ENCODE measurements at regions not wholly inside any gene's neighbourhood (a gene's known extent, or its start where the extent isn't known, plus 50 kb on each side); places are given as distances from the start of the nearest gene placed in this dataset.

GRCh38 chr2:195162194-195162593 is 494.8 kb upstream of the SLC39A10 start:
- WGBS (ENCODE audit: insufficient coverage) = 75% methylated on average over 1 of the region's 3 CpGs
- Histone ChIP-seq H3K4me3 (ENCODE audit: control extremely low read depth in 1 of 5, extremely low read depth in 1 of 5, insufficient read depth in 1 of 5, low read depth in 2 of 5, low read length in 4 of 5) (no peak overlapping the region), H3K9ac (ENCODE audit: low read length) (no peak overlapping the region), H3K79me2 (ENCODE audit: control insufficient read depth, insufficient read depth, low read length) (no peaks in the 10 kb centered on the region), H3K27me3 (replicated peaks in 1 of 4; ENCODE audit: control extremely low read depth in 1 of 4, control insufficient read depth in 3 of 4, insufficient read depth in 4 of 4, low read length in 3 of 4) (no peaks in the 10 kb centered on the region), H2AFZ (ENCODE audit: insufficient read depth, low read depth, low read length, poor library complexity, severe bottlenecking) (no peak overlapping the region), H3K27ac (ENCODE audit: low read length in 2 of 2) (no peak overlapping the region), H3K9me3 (ENCODE audit: control extremely low read depth in 1 of 3, control insufficient read depth in 2 of 3, insufficient read depth in 1 of 3, low read length in 2 of 3) (no peaks in the 10 kb centered on the region), H3K36me3 (replicated peaks in 1 of 2; ENCODE audit: control extremely low read depth in 1 of 2, control insufficient read depth in 1 of 2, extremely low read depth in 1 of 2, insufficient read depth in 2 of 2, low read length in 1 of 2) (no peaks in the 10 kb centered on the region), H3K4me2 (replicated peaks; ENCODE audit: low read depth, low read length, poor library complexity, severe bottlenecking) (no peak overlapping the region), H3K4me1 (ENCODE audit: control insufficient read depth in 2 of 2, insufficient read depth in 2 of 2, low read length in 2 of 2) (no peaks in the 10 kb centered on the region), H4K20me1 (ENCODE audit: control insufficient read depth, insufficient read depth, low read length, poor library complexity, severe bottlenecking) (no peaks in the 10 kb centered on the region)
- DNase-seq = no peak
- POLR2A ChIA-PET = no interaction called here
- H3K4me1 Mint-ChIP-seq = no peaks in the 10 kb centered on the region
- H3K27ac Mint-ChIP-seq = no peak overlapping the region
- TF ChIP-seq CTCF (IDR thresholded peaks at IDR 0.05) (no peak), EZH2 (IDR thresholded peaks at IDR 0.05; ENCODE audit: borderline replicate concordance, insufficient read depth, low read depth, low read length, poor library complexity, severe bottlenecking) (no peak)
- intact Hi-C loops (cut with micrococcal nuclease) = no loop called here
- H3K27me3 Mint-ChIP-seq = no peaks in the 10 kb centered on the region
- no peak overlapping the region for H3K4me3 Mint-ChIP-seq
- H3K9me3 Mint-ChIP-seq (ENCODE audit: insufficient read depth) = no peaks in the 10 kb centered on the region
- no peak for ATAC-seq (ENCODE audit: low read depth)
- CTCF ChIA-PET = no interaction called here

- no peaks in the 10 kb centered on the region for H3K79me2 ChIP-seq (ENCODE audit: control insufficient read depth, insufficient read depth, low read length)
- H3K27ac Mint-ChIP-seq = no peak overlapping the region
- H3K4me3 Mint-ChIP-seq = no peak overlapping the region
- no peak for DNase-seq
- no peaks in the 10 kb centered on the region for H3K27me3 ChIP-seq (replicated peaks in 1 of 4; ENCODE audit: control extremely low read depth in 1 of 4, control insufficient read depth in 3 of 4, insufficient read depth in 4 of 4, low read length in 3 of 4)
- CTCF ChIA-PET = no interaction called here
- no peak overlapping the region for H3K9ac ChIP-seq (ENCODE audit: low read length)
- H3K4me2 ChIP-seq (replicated peaks; ENCODE audit: low read depth, low read length, poor library complexity, severe bottlenecking) = no peak overlapping the region
- no peaks in the 10 kb centered on the region for H3K27me3 Mint-ChIP-seq
- WGBS (ENCODE audit: insufficient coverage) = no CpG with 5 or more reads among the region's 2 CpGs
- POLR2A ChIA-PET = no interaction called here
- no peaks in the 10 kb centered on the region for H3K36me3 ChIP-seq (replicated peaks in 1 of 2; ENCODE audit: control extremely low read depth in 1 of 2, control insufficient read depth in 1 of 2, extremely low read depth in 1 of 2, insufficient read depth in 2 of 2, low read length in 1 of 2)
- ATAC-seq (ENCODE audit: low read depth) = no peak
- no peaks in the 10 kb centered on the region for H3K9me3 Mint-ChIP-seq (ENCODE audit: insufficient read depth)
- no peak overlapping the region for H3K27ac ChIP-seq (ENCODE audit: low read length in 2 of 2)
- intact Hi-C loops (cut with micrococcal nuclease) = no loop called here
- TF ChIP-seq CTCF (IDR thresholded peaks at IDR 0.05) = no peak
- TF ChIP-seq EZH2 (IDR thresholded peaks at IDR 0.05; ENCODE audit: borderline replicate concordance, insufficient read depth, low read depth, low read length, poor library complexity, severe bottlenecking) = no peak
- no peaks in the 10 kb centered on the region for H4K20me1 ChIP-seq (ENCODE audit: control insufficient read depth, insufficient read depth, low read length, poor library complexity, severe bottlenecking)
- no peaks in the 10 kb centered on the region for H3K9me3 ChIP-seq (ENCODE audit: control extremely low read depth in 1 of 3, control insufficient read depth in 2 of 3, insufficient read depth in 1 of 3, low read length in 2 of 3)
- H3K4me3 ChIP-seq (ENCODE audit: control extremely low read depth in 1 of 5, extremely low read depth in 1 of 5, insufficient read depth in 1 of 5, low read depth in 2 of 5, low read length in 4 of 5) = no peak overlapping the region
- no peak overlapping the region for H2AFZ ChIP-seq (ENCODE audit: insufficient read depth, low read depth, low read length, poor library complexity, severe bottlenecking)
- H3K4me1 Mint-ChIP-seq = no peaks in the 10 kb centered on the region
- H3K4me1 ChIP-seq (ENCODE audit: control insufficient read depth in 2 of 2, insufficient read depth in 2 of 2, low read length in 2 of 2) = no peaks in the 10 kb centered on the region
Measured at GRCh38 chr2:195160963-195161362, 496.1 kb upstream of the SLC39A10 start.

All from B cell (primary cell).